MM.1S (cell line): ENCODE measurements at regions not wholly inside any gene's neighbourhood (a gene's known extent, or its start where the extent isn't known, plus 50 kb on each side); places are given as distances from the start of the nearest gene placed in this dataset.

ENCODE experiments used
- EZH2 ChIP-seq: fragments of 300-600 bp; sonication (generic); optimal IDR thresholded peaks from 2 replicates; pipeline ENCODE3; 2017; ENCODE audit warnings: low read depth, mild to moderate bottlenecking, antibody characterized with exemption, low read length, mixed read lengths
- TF ChIP-seq, protein P1 (sequence below): fragments of 300-600 bp; sonication (generic); IDR thresholded peaks from 2 replicates; pipeline ENCODE4 v1.5.1; 2016; ENCODE audit warnings: antibody characterized with exemption, low read length, mixed read lengths

DNA sequence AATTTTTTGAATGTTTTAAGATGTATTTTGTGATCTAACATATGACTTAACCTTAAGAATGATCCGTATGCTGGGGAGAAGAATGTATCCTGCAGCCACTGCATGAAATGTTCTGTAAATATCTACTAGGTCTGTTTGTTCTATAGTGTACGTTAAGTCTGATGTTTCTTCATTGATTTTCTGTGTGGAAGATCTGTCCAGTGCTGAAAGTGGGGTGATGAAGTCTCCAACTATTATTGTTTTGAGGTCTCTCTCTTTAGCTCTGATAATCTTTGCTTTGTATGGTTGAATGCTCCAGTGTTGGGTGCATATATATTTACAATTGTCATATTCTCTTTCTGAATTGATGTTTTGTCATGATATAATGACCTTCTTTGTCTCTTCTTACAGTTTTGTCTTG lies 82.5 kb upstream of the LHCGR start:
- TF ChIP-seq, protein P1, sequence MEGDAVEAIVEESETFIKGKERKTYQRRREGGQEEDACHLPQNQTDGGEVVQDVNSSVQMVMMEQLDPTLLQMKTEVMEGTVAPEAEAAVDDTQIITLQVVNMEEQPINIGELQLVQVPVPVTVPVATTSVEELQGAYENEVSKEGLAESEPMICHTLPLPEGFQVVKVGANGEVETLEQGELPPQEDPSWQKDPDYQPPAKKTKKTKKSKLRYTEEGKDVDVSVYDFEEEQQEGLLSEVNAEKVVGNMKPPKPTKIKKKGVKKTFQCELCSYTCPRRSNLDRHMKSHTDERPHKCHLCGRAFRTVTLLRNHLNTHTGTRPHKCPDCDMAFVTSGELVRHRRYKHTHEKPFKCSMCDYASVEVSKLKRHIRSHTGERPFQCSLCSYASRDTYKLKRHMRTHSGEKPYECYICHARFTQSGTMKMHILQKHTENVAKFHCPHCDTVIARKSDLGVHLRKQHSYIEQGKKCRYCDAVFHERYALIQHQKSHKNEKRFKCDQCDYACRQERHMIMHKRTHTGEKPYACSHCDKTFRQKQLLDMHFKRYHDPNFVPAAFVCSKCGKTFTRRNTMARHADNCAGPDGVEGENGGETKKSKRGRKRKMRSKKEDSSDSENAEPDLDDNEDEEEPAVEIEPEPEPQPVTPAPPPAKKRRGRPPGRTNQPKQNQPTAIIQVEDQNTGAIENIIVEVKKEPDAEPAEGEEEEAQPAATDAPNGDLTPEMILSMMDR: no peak
- no peak for TF ChIP-seq EZH2
